Lower lobe of right lung (tissue), 2 donors: ENCODE measurements at regions not wholly inside any gene's neighbourhood (a gene's known extent, or its start where the extent isn't known, plus 50 kb on each side); places are given as distances from the start of the nearest gene placed in this dataset.
"Not testable (repeated sequence)": the region's sequence is repeated elsewhere in the genome, so short reads cannot be mapped to it uniquely, and the experiment has no call there.

Experiments used
- ATAC-seq, 2 donors: fragments of 200-7000 bp; cut with Tn5 transposase; one replicate each; pipeline ENCODE4 v1.9.1; 2020 to 2022; ENCODE audit warnings: mild to moderate bottlenecking in 2 of 2, moderate library complexity in 2 of 2
- DNase-seq: peaks from one replicate; pipeline ENCODE4 v3.0.0-alpha.2; 2020
- H3K27ac ChIP-seq: fragments of 200-600 bp; one replicate; pipeline ENCODE4 v1.8.0; 2022
- H3K27me3 ChIP-seq: fragments of 200-600 bp; one replicate; pipeline ENCODE4 v1.8.0; 2022; ENCODE audit warnings: low read depth
- H3K36me3 ChIP-seq: fragments of 200-600 bp; one replicate; pipeline ENCODE4 v1.8.0; 2022; ENCODE audit warnings: mild to moderate bottlenecking
- H3K4me1 ChIP-seq: fragments of 200-600 bp; one replicate; pipeline ENCODE4 v1.8.0; 2022
- H3K4me3 ChIP-seq: fragments of 200-600 bp; one replicate; pipeline ENCODE4 v1.8.0; 2022; ENCODE audit warnings: mild to moderate bottlenecking
- H3K9me3 ChIP-seq: fragments of 200-600 bp; one replicate; pipeline ENCODE4 v1.8.0; 2022
- intact Hi-C: fragments of 100-400 bp; cut with DNase I; formaldehyde crosslinking; loops from one replicate; pipeline ENCODE4 v1.11.0; 2022
- TF ChIP-seq, protein P1 (sequence below): fragments of 200-600 bp; IDR thresholded peaks from one replicate; pipeline ENCODE4 v1.8.0; 2022; ENCODE audit warnings: antibody characterized with exemption, mild to moderate bottlenecking
- donor health status: DM: no; HTN: yes; CAD: no; lungs with severe emphysema.

GRCh38 chr7:149334930-149335329 is 72.9 kb downstream of the ZNF783 start:
- no peak overlapping the region for H3K27ac ChIP-seq
- no peaks in the 10 kb centered on the region for H3K4me1 ChIP-seq
- H3K9me3 ChIP-seq, result peaks cover 5% of the 10 kb centered on the region
- no peaks in the 10 kb centered on the region for H3K27me3 ChIP-seq
- TF ChIP-seq, protein P1, sequence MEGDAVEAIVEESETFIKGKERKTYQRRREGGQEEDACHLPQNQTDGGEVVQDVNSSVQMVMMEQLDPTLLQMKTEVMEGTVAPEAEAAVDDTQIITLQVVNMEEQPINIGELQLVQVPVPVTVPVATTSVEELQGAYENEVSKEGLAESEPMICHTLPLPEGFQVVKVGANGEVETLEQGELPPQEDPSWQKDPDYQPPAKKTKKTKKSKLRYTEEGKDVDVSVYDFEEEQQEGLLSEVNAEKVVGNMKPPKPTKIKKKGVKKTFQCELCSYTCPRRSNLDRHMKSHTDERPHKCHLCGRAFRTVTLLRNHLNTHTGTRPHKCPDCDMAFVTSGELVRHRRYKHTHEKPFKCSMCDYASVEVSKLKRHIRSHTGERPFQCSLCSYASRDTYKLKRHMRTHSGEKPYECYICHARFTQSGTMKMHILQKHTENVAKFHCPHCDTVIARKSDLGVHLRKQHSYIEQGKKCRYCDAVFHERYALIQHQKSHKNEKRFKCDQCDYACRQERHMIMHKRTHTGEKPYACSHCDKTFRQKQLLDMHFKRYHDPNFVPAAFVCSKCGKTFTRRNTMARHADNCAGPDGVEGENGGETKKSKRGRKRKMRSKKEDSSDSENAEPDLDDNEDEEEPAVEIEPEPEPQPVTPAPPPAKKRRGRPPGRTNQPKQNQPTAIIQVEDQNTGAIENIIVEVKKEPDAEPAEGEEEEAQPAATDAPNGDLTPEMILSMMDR, result no peak
- DNase-seq, result no peak
- no peak overlapping the region for H3K4me3 ChIP-seq
- no peak for ATAC-seq
- no peaks in the 10 kb centered on the region for H3K36me3 ChIP-seq
- intact Hi-C loops, result no loop called here

- TF ChIP-seq, protein P1, result no peak
- Histone ChIP-seq H3K9me3 (no peaks in the 10 kb centered on the region), H3K4me1 (no peaks in the 10 kb centered on the region), H3K27ac (no peak overlapping the region), H3K4me3 (no peak overlapping the region), H3K36me3 (no peaks in the 10 kb centered on the region), H3K27me3 (no peaks in the 10 kb centered on the region)
- ATAC-seq, result no peak
- DNase-seq, result no peak
- intact Hi-C loops, result no loop called here
These were observed 86.9 kb downstream of the ZNF783 start for GRCh38 chr7:149348758-149349369.

GRCh38 chr7:149353739-149354504 is 91.9 kb downstream of the ZNF783 start:
- Histone ChIP-seq H3K4me3 (no peak overlapping the region), H3K27ac (no peak overlapping the region), H3K27me3 (no peaks in the 10 kb centered on the region), H3K36me3 (no peaks in the 10 kb centered on the region), H3K4me1 (no peaks in the 10 kb centered on the region), H3K9me3 (no peaks in the 10 kb centered on the region)
- intact Hi-C loops, result no loop called here
- TF ChIP-seq, protein P1, result no peak
- ATAC-seq, result no peak
- DNase-seq, result no peak

GRCh38 chr7:149355035-149355389 is 93.0 kb downstream of the ZNF783 start:
- H3K36me3 ChIP-seq, H3K9me3 ChIP-seq, H3K4me1 ChIP-seq, H3K4me3 ChIP-seq, ATAC-seq, intact Hi-C loops, H3K27me3 ChIP-seq, H3K27ac ChIP-seq, DNase-seq: not testable (repeated sequence)

GRCh38 chr7:149355390-149356048 is 93.5 kb downstream of the ZNF783 start:
- no peaks in the 10 kb centered on the region for H3K27me3 ChIP-seq
- peaks cover 5% of the 10 kb centered on the region for H3K9me3 ChIP-seq
- no peak overlapping the region for H3K27ac ChIP-seq
- ATAC-seq, result no peak
- intact Hi-C loops, result no loop called here
- no peak overlapping the region for H3K4me3 ChIP-seq
- H3K4me1 ChIP-seq, result no peaks in the 10 kb centered on the region
- TF ChIP-seq, protein P1, result no peak
- no peaks in the 10 kb centered on the region for H3K36me3 ChIP-seq
- DNase-seq, result no peak

DNA sequence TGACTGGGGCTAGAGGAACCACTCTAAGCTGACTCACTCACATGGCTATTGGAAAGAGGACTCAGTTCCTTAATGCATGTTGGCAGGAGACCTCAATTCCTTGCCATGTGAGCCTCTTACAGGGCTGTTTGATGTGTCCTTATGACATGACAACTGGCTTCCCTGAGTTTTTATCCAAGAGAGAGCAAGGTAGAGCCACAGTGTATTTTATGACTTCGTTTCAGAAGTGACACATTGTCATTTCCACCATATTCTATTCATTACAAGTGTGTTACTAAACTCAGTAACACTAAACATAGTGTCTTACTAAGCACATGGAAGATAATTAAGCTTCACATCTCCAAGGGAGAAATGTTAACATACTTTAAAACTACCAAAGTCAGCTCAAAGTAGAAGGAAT is 98.2 kb downstream of the ZNF777 start:
- DNase-seq (no peak), ATAC-seq (no peak)
- Histone ChIP-seq H3K27me3 (no peaks in the 10 kb centered on the region), H3K4me1 (no peaks in the 10 kb centered on the region), H3K9me3 (peaks cover 13% of the 10 kb centered on the region), H3K4me3 (no peak overlapping the region), H3K36me3 (no peaks in the 10 kb centered on the region), H3K27ac (no peak overlapping the region)
- intact Hi-C loops, result no loop called here
- TF ChIP-seq, protein P1, result no peak
